ENCODE measurements at regions not wholly inside any gene's neighbourhood (a gene's known extent, or its start where the extent isn't known, plus 50 kb on each side); places are given as distances from the start of the nearest gene placed in this dataset.

DNA sequence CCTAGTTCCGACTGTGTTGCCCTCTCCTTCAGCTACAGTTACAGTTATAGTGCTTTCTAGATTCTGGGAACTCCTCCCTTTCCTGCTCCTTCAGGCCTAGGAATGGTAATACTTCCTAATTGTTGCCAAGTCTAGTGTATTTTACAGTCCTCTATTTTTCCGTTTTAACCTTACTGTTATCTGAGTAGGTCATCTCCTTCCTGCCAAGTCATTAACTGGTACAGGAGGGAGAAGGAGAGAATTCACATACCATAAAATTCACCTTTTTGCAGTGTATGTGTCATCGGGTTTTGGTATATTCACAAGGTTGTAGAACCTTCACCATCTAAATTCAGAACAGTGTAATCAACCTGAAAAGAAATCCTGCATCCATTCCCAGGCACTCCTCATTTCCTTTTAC is 335.4 kb upstream of the MEF2C start:
- H3K9me1 ChIP-seq (replicated peaks; ENCODE audit: control insufficient read depth, extremely low read depth, insufficient read depth, low read length) = no peaks in the 10 kb centered on the region
- POLR2A ChIA-PET = no interaction called here
- no peak overlapping the region for H3K9ac ChIP-seq (replicated peaks; ENCODE audit: extremely low read depth, insufficient read depth, low read length)
- no peak overlapping the region for H3K4me2 ChIP-seq (ENCODE audit: insufficient read depth, low read length)
- no TSS peak for BruUV-seq (replicated peaks)
- H3K36me3 ChIP-seq (ENCODE audit: control insufficient read depth in 2 of 2, extremely low read depth in 1 of 2, insufficient read depth in 2 of 2, low read length in 2 of 2) = no peaks in the 10 kb centered on the region
- H2AFZ ChIP-seq (ENCODE audit: low read depth, low read length) = no peak overlapping the region
- H3K27ac ChIP-seq (ENCODE audit: insufficient read depth, low read depth, low read length) = no peak overlapping the region
- CTCF ChIA-PET = no interaction called here
- no peaks in the 10 kb centered on the region for H3K27me3 ChIP-seq (ENCODE audit: control insufficient read depth in 2 of 2, insufficient read depth in 2 of 2, low read length in 2 of 2)
- no peaks in the 10 kb centered on the region for H4K20me1 ChIP-seq (replicated peaks; ENCODE audit: control insufficient read depth, extremely low read depth, insufficient read depth, low read length)
- dilution Hi-C loops (cut with MboI; ENCODE audit: extremely low pct_ligation_motif_present, low sequenced_read_pairs) = no loop called here
- H3K4me3 ChIP-seq (replicated peaks in 1 of 3; ENCODE audit: insufficient read depth in 1 of 3, low read depth in 1 of 3, low read length in 3 of 3) = no peak overlapping the region
- H3K79me2 ChIP-seq (ENCODE audit: control insufficient read depth, insufficient read depth, low read length) = no peaks in the 10 kb centered on the region
- DNase-seq (ENCODE audit: low read depth, low spot score) = no peak
- H3K4me1 ChIP-seq (ENCODE audit: control insufficient read depth, extremely low read depth, insufficient read depth, low read length) = no peaks in the 10 kb centered on the region
- no peak for FAIRE-seq
- H3K9me3 ChIP-seq (replicated peaks; ENCODE audit: control insufficient read depth, insufficient read depth, low read length) = no peaks in the 10 kb centered on the region
- TF ChIP-seq FOS (IDR thresholded peaks at IDR 0.05; ENCODE audit: borderline replicate concordance, insufficient read depth, low read length) (no peak), EZH2 (IDR thresholded peaks at IDR 0.05; ENCODE audit: borderline replicate concordance, low read depth, low read length, severe bottlenecking) (no peak), GATA2 (IDR thresholded peaks at IDR 0.05; ENCODE audit: insufficient read depth, insufficient read length, low read depth, low read length) (no peak), MYC (IDR thresholded peaks at IDR 0.05; ENCODE audit: low read depth, low read length) (no peak), JUN (IDR thresholded peaks at IDR 0.05; ENCODE audit: borderline replicate concordance, insufficient read depth, insufficient read length, low read depth) (no peak), POLR2A (IDR thresholded peaks at IDR 0.05; ENCODE audit: low read depth, low read length) (no peak), POLR2AphosphoS5 (IDR thresholded peaks at IDR 0.05; ENCODE audit: insufficient read depth, low read depth, low read length) (no peak)
- TF ChIP-seq, protein P1, sequence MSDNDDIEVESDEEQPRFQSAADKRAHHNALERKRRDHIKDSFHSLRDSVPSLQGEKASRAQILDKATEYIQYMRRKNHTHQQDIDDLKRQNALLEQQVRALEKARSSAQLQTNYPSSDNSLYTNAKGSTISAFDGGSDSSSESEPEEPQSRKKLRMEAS (IDR thresholded peaks at IDR 0.05; ENCODE audit: insufficient read depth, insufficient read length) = no peak
- TF ChIP-seq, protein P2, sequence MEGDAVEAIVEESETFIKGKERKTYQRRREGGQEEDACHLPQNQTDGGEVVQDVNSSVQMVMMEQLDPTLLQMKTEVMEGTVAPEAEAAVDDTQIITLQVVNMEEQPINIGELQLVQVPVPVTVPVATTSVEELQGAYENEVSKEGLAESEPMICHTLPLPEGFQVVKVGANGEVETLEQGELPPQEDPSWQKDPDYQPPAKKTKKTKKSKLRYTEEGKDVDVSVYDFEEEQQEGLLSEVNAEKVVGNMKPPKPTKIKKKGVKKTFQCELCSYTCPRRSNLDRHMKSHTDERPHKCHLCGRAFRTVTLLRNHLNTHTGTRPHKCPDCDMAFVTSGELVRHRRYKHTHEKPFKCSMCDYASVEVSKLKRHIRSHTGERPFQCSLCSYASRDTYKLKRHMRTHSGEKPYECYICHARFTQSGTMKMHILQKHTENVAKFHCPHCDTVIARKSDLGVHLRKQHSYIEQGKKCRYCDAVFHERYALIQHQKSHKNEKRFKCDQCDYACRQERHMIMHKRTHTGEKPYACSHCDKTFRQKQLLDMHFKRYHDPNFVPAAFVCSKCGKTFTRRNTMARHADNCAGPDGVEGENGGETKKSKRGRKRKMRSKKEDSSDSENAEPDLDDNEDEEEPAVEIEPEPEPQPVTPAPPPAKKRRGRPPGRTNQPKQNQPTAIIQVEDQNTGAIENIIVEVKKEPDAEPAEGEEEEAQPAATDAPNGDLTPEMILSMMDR (IDR thresholded peaks at IDR 0.05; ENCODE audit: extremely low read depth in 1 of 2, insufficient read depth in 1 of 2, low read depth in 1 of 2, low read length in 2 of 2) = no peak
- intact Hi-C loops (cut with micrococcal nuclease) = no loop called here

All from endothelial cell of umbilical vein (primary cell).